ENCODE measurements at regions not wholly inside any gene's neighbourhood (a gene's known extent, or its start where the extent isn't known, plus 50 kb on each side); places are given as distances from the start of the nearest gene placed in this dataset.

GRCh38 chr1:240001177-240001740 is 90.4 kb upstream of the FMN2 start:
- no peak overlapping the region for H3K27ac Mint-ChIP-seq
- H3K4me3 Mint-ChIP-seq: no peak overlapping the region
- no peaks in the 10 kb centered on the region for H3K9me3 Mint-ChIP-seq
- H3K4me1 Mint-ChIP-seq: no peaks in the 10 kb centered on the region
- no peaks in the 10 kb centered on the region for H3K36me3 Mint-ChIP-seq (ENCODE audit: low read depth)
- ATAC-seq (replicated peaks): no peak
- H3K27me3 Mint-ChIP-seq: peaks cover 29% of the 10 kb centered on the region

GRCh38 chr1:240004086-240004749 is 87.5 kb upstream of the FMN2 start:
- H3K9me3 Mint-ChIP-seq: no peaks in the 10 kb centered on the region
- no peak overlapping the region for H3K4me3 Mint-ChIP-seq
- no peak overlapping the region for H3K27ac Mint-ChIP-seq
- peaks cover 9% of the 10 kb centered on the region for H3K27me3 Mint-ChIP-seq
- no peaks in the 10 kb centered on the region for H3K36me3 Mint-ChIP-seq (ENCODE audit: low read depth)
- H3K4me1 Mint-ChIP-seq: no peaks in the 10 kb centered on the region
- no peak for ATAC-seq (replicated peaks)

DNA sequence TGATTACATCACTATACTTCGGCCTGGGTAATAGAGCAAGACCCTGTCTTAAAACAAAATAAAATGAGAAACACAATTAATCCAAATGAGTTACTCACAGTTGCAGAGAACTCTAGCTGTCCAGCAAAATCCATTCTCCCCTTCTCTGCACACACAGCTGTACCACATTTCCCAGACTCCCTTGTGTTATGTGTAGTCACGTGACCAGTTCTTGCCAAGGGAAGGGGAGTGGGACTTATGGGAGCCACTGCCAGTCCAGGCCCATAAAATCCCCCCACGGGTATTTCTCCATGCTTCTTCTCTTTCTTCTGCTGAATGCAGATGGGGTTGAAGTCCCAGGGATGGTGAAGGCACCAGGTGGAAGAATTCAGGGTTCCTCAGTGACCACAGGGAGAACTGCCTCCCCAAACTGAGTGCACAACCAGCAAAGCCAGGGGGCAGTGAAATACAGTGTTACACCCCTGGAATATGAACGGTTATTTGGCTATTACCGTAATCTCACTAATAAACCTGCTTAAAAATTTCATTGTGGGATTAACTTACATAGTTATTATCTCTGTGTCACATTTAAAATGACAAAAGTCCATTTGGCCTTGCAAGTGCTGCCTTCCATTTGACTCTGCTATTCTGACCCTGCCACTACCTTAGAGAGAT is 85.6 kb upstream of the FMN2 start:
- no peak overlapping the region for H3K27ac Mint-ChIP-seq
- H3K27me3 Mint-ChIP-seq: peaks cover 4% of the 10 kb centered on the region
- no peak for ATAC-seq (replicated peaks)
- no peaks in the 10 kb centered on the region for H3K36me3 Mint-ChIP-seq (ENCODE audit: low read depth)
- peaks cover 4% of the 10 kb centered on the region for H3K9me3 Mint-ChIP-seq
- no peaks in the 10 kb centered on the region for H3K4me1 Mint-ChIP-seq
- H3K4me3 Mint-ChIP-seq: no peak overlapping the region

GRCh38 chr1:240008298-240008697 is 83.4 kb upstream of the FMN2 start:
- peaks cover 4% of the 10 kb centered on the region for H3K9me3 Mint-ChIP-seq
- ATAC-seq (replicated peaks): no peak
- H3K27ac Mint-ChIP-seq: no peak overlapping the region
- H3K36me3 Mint-ChIP-seq (ENCODE audit: low read depth): no peaks in the 10 kb centered on the region
- H3K4me1 Mint-ChIP-seq: no peaks in the 10 kb centered on the region
- H3K27me3 Mint-ChIP-seq: peaks cover 4% of the 10 kb centered on the region
- H3K4me3 Mint-ChIP-seq: no peak overlapping the region

DNA sequence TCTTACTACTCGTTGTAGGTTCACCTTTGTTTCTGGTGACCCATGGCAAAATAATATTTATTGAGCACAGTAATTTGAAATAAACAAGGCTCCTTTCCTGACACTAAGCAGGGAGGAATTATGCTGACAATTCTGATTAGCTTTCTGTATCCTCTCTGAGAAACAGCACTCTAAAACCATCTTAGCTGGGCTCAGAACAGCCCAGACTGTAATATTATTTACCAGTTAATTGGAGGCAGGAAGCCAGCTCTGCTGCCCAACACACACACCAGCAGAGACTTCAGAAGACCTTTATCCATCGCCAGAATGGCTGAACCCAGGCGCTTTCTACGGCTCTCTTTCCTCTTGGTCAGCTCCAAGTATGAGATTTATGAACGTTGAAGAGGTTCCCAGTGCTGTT is 77.6 kb upstream of the FMN2 start:
- no peak overlapping the region for H3K4me3 Mint-ChIP-seq

GRCh38 chr1:240018617-240019016 is 73.1 kb upstream of the FMN2 start:
- Mint-ChIP-seq H3K9me3 (peaks cover 12% of the 10 kb centered on the region), H3K36me3 (ENCODE audit: low read depth) (no peaks in the 10 kb centered on the region), H3K4me1 (no peaks in the 10 kb centered on the region), H3K27ac (no peak overlapping the region), H3K4me3 (no peak overlapping the region), H3K27me3 (peaks cover 17% of the 10 kb centered on the region)
- ATAC-seq (replicated peaks): no peak

More for the DNA sequence above, 77.6 kb upstream of the FMN2 start:
- Mint-ChIP-seq H3K4me1 (no peaks in the 10 kb centered on the region), H3K9me3 (peaks cover 16% of the 10 kb centered on the region), H3K27me3 (peaks cover 21% of the 10 kb centered on the region), H3K36me3 (ENCODE audit: low read depth) (no peaks in the 10 kb centered on the region), H3K27ac (no peak overlapping the region)
- no peak for ATAC-seq (replicated peaks)

DNA sequence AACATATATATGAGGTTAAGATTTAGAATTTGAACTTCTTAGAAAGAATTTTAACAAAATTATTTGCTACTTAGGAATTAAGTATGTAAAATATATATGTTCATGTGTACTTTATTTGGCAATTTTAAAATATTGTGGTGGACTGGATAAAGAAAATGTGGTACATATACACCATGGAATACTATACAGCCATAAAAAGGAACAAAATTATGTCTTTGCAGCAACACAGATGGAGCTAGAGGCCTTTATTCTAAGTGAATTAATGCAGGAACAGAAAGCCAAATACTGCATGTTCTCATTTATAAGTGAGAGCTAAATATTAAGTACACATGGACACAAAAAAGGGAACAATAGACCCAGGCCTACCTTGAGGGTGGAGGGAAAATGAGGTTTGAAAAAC is 72.2 kb upstream of the FMN2 start:
- peaks cover 12% of the 10 kb centered on the region for H3K9me3 Mint-ChIP-seq
- H3K27me3 Mint-ChIP-seq: peaks cover 17% of the 10 kb centered on the region
- ATAC-seq (replicated peaks): no peak
- no peaks in the 10 kb centered on the region for H3K4me1 Mint-ChIP-seq
- H3K27ac Mint-ChIP-seq: no peak overlapping the region
- H3K4me3 Mint-ChIP-seq: no peak overlapping the region
- H3K36me3 Mint-ChIP-seq (ENCODE audit: low read depth): no peaks in the 10 kb centered on the region

DNA sequence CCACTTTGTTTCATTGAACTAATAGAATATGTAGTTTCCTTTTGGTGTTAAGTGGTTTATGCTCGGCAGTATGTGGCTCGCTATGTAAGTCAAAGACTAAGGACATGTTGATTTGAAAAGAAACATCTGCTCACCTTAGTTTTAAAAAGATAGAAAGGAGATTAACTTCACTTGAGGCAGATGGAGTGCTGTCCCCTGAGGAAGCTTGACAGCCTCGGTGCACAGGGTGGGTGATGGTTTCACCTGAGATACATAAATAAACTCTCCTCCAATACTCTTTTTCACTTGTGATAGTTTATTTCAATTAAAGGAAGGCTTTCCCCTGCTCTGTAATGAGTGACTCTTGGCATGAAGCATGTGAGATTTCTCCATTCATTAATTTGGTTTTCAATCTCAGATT is 70.8 kb upstream of the FMN2 start:
- Mint-ChIP-seq H3K9me3 (peaks cover 12% of the 10 kb centered on the region), H3K27me3 (peaks cover 13% of the 10 kb centered on the region), H3K4me3 (no peak overlapping the region), H3K36me3 (ENCODE audit: low read depth) (no peaks in the 10 kb centered on the region), H3K4me1 (no peaks in the 10 kb centered on the region), H3K27ac (no peak overlapping the region)
- no peak for ATAC-seq (replicated peaks)

DNA sequence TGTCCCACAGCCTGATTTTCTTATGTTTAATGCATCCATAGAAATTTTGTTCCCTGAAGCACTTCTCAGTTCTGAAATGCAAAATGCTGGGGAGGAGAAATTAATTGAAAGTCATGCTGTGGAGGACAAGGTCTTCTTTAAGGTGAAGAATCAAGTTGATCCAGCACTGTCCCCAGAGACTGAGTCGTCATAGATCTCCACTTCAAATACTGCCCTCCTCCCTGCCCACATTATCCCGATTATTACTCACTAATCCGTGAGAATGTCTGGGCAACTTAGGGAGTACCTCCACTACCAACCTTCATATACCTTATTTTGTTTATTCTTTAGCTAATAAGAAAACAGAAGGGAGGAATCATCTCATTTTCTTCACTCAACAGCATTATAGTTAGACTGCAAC is 70.0 kb upstream of the FMN2 start:
- Mint-ChIP-seq H3K4me3 (no peak overlapping the region), H3K27ac (no peak overlapping the region), H3K36me3 (ENCODE audit: low read depth) (no peaks in the 10 kb centered on the region), H3K4me1 (no peaks in the 10 kb centered on the region), H3K9me3 (peaks cover 12% of the 10 kb centered on the region), H3K27me3 (peaks cover 13% of the 10 kb centered on the region)
- ATAC-seq (replicated peaks): no peak

GRCh38 chr1:240027059-240027462 is 64.6 kb upstream of the FMN2 start:
- ATAC-seq (replicated peaks): no peak
- no peaks in the 10 kb centered on the region for H3K9me3 Mint-ChIP-seq
- H3K4me3 Mint-ChIP-seq: no peak overlapping the region
- H3K27ac Mint-ChIP-seq: no peak overlapping the region
- no peaks in the 10 kb centered on the region for H3K4me1 Mint-ChIP-seq
- no peaks in the 10 kb centered on the region for H3K36me3 Mint-ChIP-seq (ENCODE audit: low read depth)
- peaks cover 4% of the 10 kb centered on the region for H3K27me3 Mint-ChIP-seq

GRCh38 chr1:240029418-240029817 is 62.3 kb upstream of the FMN2 start:
- Mint-ChIP-seq H3K9me3 (no peaks in the 10 kb centered on the region), H3K4me1 (no peaks in the 10 kb centered on the region), H3K4me3 (no peak overlapping the region), H3K27me3 (peaks cover 4% of the 10 kb centered on the region), H3K27ac (no peak overlapping the region), H3K36me3 (ENCODE audit: low read depth) (no peaks in the 10 kb centered on the region)
- no peak for ATAC-seq (replicated peaks)

DNA sequence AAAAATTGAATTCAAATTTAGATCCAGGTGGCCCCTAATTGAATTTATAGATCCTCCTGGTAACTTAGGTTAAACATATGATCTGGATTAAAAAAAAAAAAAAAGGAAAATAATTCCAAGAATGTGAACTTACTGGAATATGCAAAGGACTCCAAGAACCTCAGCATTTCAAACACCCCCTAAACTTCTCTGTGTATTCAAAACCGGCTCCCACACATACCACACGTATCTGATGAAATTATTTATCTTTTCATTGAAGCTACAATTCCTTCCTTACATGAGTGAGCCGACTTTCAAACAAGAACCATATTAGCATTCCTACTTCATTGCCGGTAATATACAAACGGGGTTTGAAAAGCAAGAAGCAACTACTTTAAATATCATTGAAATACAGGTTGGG is 61.4 kb upstream of the FMN2 start:
- Mint-ChIP-seq H3K4me3 (no peak overlapping the region), H3K4me1 (no peaks in the 10 kb centered on the region), H3K27me3 (peaks cover 4% of the 10 kb centered on the region), H3K9me3 (no peaks in the 10 kb centered on the region), H3K27ac (no peak overlapping the region), H3K36me3 (ENCODE audit: low read depth) (no peaks in the 10 kb centered on the region)
- no peak for ATAC-seq (replicated peaks)

GRCh38 chr1:240031009-240031408 is 60.7 kb upstream of the FMN2 start:
- Mint-ChIP-seq H3K27me3 (peaks cover 4% of the 10 kb centered on the region), H3K36me3 (ENCODE audit: low read depth) (no peaks in the 10 kb centered on the region), H3K4me3 (no peak overlapping the region), H3K27ac (no peak overlapping the region), H3K4me1 (no peaks in the 10 kb centered on the region), H3K9me3 (no peaks in the 10 kb centered on the region)
- no peak for ATAC-seq (replicated peaks)

GRCh38 chr1:240031414-240031813 is 60.3 kb upstream of the FMN2 start:
- no peaks in the 10 kb centered on the region for H3K9me3 Mint-ChIP-seq
- H3K4me1 Mint-ChIP-seq: no peaks in the 10 kb centered on the region
- H3K27ac Mint-ChIP-seq: no peak overlapping the region
- no peak for ATAC-seq (replicated peaks)
- H3K36me3 Mint-ChIP-seq (ENCODE audit: low read depth): no peaks in the 10 kb centered on the region
- H3K4me3 Mint-ChIP-seq: no peak overlapping the region
- H3K27me3 Mint-ChIP-seq: peaks cover 4% of the 10 kb centered on the region

DNA sequence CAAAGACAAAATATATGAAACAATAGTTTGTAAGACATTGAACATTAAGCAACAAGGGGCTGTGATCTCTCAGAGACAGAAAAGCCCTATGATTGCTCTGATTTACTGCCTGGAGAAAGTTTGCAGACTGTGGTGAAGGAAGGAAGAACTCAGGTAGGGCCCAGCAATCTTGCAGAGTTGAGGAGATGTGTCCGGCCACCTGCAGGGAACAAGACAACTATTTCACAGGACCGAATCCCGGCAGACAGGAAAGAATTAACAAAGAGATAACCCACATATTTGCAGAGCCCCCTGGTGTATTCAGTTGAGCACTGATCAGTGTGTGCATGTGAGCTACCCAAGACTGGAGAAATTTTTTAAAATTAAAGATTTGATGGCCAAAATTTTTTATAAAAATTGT is 58.3 kb upstream of the FMN2 start:
- H3K9me3 Mint-ChIP-seq: no peaks in the 10 kb centered on the region
- H3K36me3 Mint-ChIP-seq (ENCODE audit: low read depth): no peaks in the 10 kb centered on the region
- ATAC-seq (replicated peaks): no peak
- H3K27me3 Mint-ChIP-seq: peaks cover 4% of the 10 kb centered on the region
- no peak overlapping the region for H3K27ac Mint-ChIP-seq
- no peak overlapping the region for H3K4me3 Mint-ChIP-seq
- H3K4me1 Mint-ChIP-seq: no peaks in the 10 kb centered on the region
